Fibroblast of skin of right quadriceps (primary cell): ENCODE measurements at regions not wholly inside any gene's neighbourhood (a gene's known extent, or its start where the extent isn't known, plus 50 kb on each side); places are given as distances from the start of the nearest gene placed in this dataset.
"Not testable (repeated sequence)": the region's sequence is repeated elsewhere in the genome, so short reads cannot be mapped to it uniquely, and the experiment has no call there.

ENCODE experiments used
- DNase-seq: peaks from one replicate; pipeline ENCODE4 v3.0.0-alpha.2; 2013

GRCh38 chr4:102397056-102397455 lies 51.8 kb upstream of the SLC39A8 start:
- DNase-seq, result not testable (repeated sequence)

GRCh38 chr4:102399021-102399420 lies 53.7 kb upstream of the SLC39A8 start:
- DNase-seq, result no peak

- DNase-seq, result no peak
Observed at GRCh38 chr4:102400898-102401297, 55.6 kb upstream of the SLC39A8 start.

- DNase-seq, result no peak
Observed at GRCh38 chr4:102402223-102402622, 56.9 kb upstream of the SLC39A8 start.

- DNase-seq, result no peak
Observed at GRCh38 chr4:102403116-102403515, 57.8 kb upstream of the SLC39A8 start.

GRCh38 chr4:102404431-102404969 lies 59.2 kb upstream of the SLC39A8 start:
- DNase-seq, result no peak

GRCh38 chr4:102405821-102406401 lies 60.6 kb upstream of the SLC39A8 start:
- no peak for DNase-seq

- not testable (repeated sequence) for DNase-seq
Observed at GRCh38 chr4:102410884-102411283, 65.6 kb upstream of the SLC39A8 start.

GRCh38 chr4:102411408-102411807 lies 66.1 kb upstream of the SLC39A8 start:
- DNase-seq, result no peak

GRCh38 chr4:102416765-102417164 lies 71.5 kb upstream of the SLC39A8 start:
- no peak for DNase-seq

GRCh38 chr4:102420563-102421398 lies 75.5 kb upstream of the SLC39A8 start:
- peak; percentile 28 for DNase-seq

- DNase-seq, result no peak
Observed at GRCh38 chr4:102422843-102423242, 77.6 kb upstream of the SLC39A8 start.

GRCh38 chr4:102423375-102423774 lies 77.8 kb upstream of the NFKB1 start:
- no peak for DNase-seq

GRCh38 chr4:102427371-102427998 lies 73.7 kb upstream of the NFKB1 start:
- no peak for DNase-seq

- DNase-seq, result no peak
Observed at GRCh38 chr4:102428122-102428521, 73.0 kb upstream of the NFKB1 start.

- DNase-seq, result peak; percentile 83
Observed at GRCh38 chr4:102429553-102429952, 71.6 kb upstream of the NFKB1 start.

GRCh38 chr4:102430461-102430910 lies 70.7 kb upstream of the NFKB1 start:
- DNase-seq, result peak; percentile 24

- DNase-seq, result no peak
Observed at GRCh38 chr4:102431608-102431961, 69.6 kb upstream of the NFKB1 start.

- DNase-seq, result no peak
Observed at GRCh38 chr4:102437111-102437510, 64.0 kb upstream of the NFKB1 start.

GRCh38 chr4:102438396-102439235 lies 62.5 kb upstream of the NFKB1 start:
- peak; percentile 66 for DNase-seq

GRCh38 chr4:102439236-102439614 lies 61.9 kb upstream of the NFKB1 start:
- DNase-seq, result peak; percentile 96

- DNase-seq, result peak; percentile 81
Observed at GRCh38 chr4:102439812-102440211, 61.3 kb upstream of the NFKB1 start.

- DNase-seq, result no peak
Observed at GRCh38 chr4:102440498-102440897, 60.7 kb upstream of the NFKB1 start.
